ENCODE measurements at regions not wholly inside any gene's neighbourhood (a gene's known extent, or its start where the extent isn't known, plus 50 kb on each side); places are given as distances from the start of the nearest gene placed in this dataset.

- peak; percentile 75 to 76 for DNase-seq (ENCODE audit: low read depth in 2 of 2)
These were observed 51.2 kb upstream of the CDH5 start for GRCh38 chr16:66315210-66315825.

GRCh38 chr16:66311306-66311705, 55.2 kb upstream of the CDH5 start:
- DNase-seq (ENCODE audit: low read depth in 2 of 2): no peak

- no peak for DNase-seq (ENCODE audit: low read depth in 2 of 2)
These were observed 57.2 kb upstream of the CDH5 start for GRCh38 chr16:66309215-66309807.

GRCh38 chr16:66308096-66308495, 58.4 kb upstream of the CDH5 start:
- DNase-seq (ENCODE audit: low read depth in 2 of 2): no peak

GRCh38 chr16:66306366-66307150, 59.9 kb upstream of the CDH5 start:
- no peak for DNase-seq (ENCODE audit: low read depth in 2 of 2)

- no peak for DNase-seq (ENCODE audit: low read depth in 2 of 2)
These were observed 61.5 kb upstream of the CDH5 start for GRCh38 chr16:66304961-66305360.

GRCh38 chr16:66304151-66304550, 62.3 kb upstream of the CDH5 start:
- DNase-seq (ENCODE audit: low read depth in 2 of 2): no peak

- DNase-seq (ENCODE audit: low read depth in 2 of 2): no peak
These were observed 66.0 kb upstream of the CDH5 start for GRCh38 chr16:66300501-66300900.

- no peak for DNase-seq (ENCODE audit: low read depth in 2 of 2)
These were observed 66.5 kb upstream of the CDH5 start for GRCh38 chr16:66300037-66300436.

GRCh38 chr16:66299349-66299748, 67.1 kb upstream of the CDH5 start:
- DNase-seq (ENCODE audit: low read depth in 2 of 2): no peak

GRCh38 chr16:66298571-66299120, 67.8 kb upstream of the CDH5 start:
- DNase-seq (ENCODE audit: low read depth in 2 of 2): no peak

GRCh38 chr16:66298006-66298405, 68.5 kb upstream of the CDH5 start:
- no peak for DNase-seq (ENCODE audit: low read depth in 2 of 2)

- DNase-seq (ENCODE audit: low read depth in 2 of 2): no peak
These were observed 69.9 kb upstream of the CDH5 start for GRCh38 chr16:66296591-66296990.

GRCh38 chr16:66295761-66296546, 70.5 kb upstream of the CDH5 start:
- no peak for DNase-seq (ENCODE audit: low read depth in 2 of 2)

GRCh38 chr16:66295213-66295612, 71.3 kb upstream of the CDH5 start:
- no peak for DNase-seq (ENCODE audit: low read depth in 2 of 2)

- no peak for DNase-seq (ENCODE audit: low read depth in 2 of 2)
These were observed 72.0 kb upstream of the CDH5 start for GRCh38 chr16:66294507-66294906.

GRCh38 chr16:66293932-66294331, 72.6 kb upstream of the CDH5 start:
- no peak for DNase-seq (ENCODE audit: low read depth in 2 of 2)

GRCh38 chr16:66293207-66293735, 73.2 kb upstream of the CDH5 start:
- DNase-seq (ENCODE audit: low read depth in 2 of 2): no peak

- DNase-seq (ENCODE audit: low read depth in 2 of 2): no peak
These were observed 74.1 kb upstream of the CDH5 start for GRCh38 chr16:66292241-66292935.

- DNase-seq (ENCODE audit: low read depth in 2 of 2): no peak
These were observed 74.7 kb upstream of the CDH5 start for GRCh38 chr16:66291833-66292232.

GRCh38 chr16:66290431-66290830, 76.1 kb upstream of the CDH5 start:
- no peak for DNase-seq (ENCODE audit: low read depth in 2 of 2)

Data from lung microvascular endothelial cell (primary cell).